Trophoblast cell (in vitro differentiated cells and primary cell): ENCODE measurements at regions not wholly inside any gene's neighbourhood (a gene's known extent, or its start where the extent isn't known, plus 50 kb on each side); places are given as distances from the start of the nearest gene placed in this dataset.
"Not testable (repeated sequence)": the region's sequence is repeated elsewhere in the genome, so short reads cannot be mapped to it uniquely, and the experiment has no call there.

ENCODE experiments used
- DNase-seq, 2 donors: peaks; one replicate each; pipeline ENCODE4 v3.0.0-alpha.2; 2016
- H2AFZ ChIP-seq: 2 replicates; pipeline ENCODE4 v1.6.1; 2013; ENCODE audit warnings: low read length, moderate library complexity, mild to moderate bottlenecking; ENCODE audit not compliant: insufficient read depth, poor library complexity
- H2AK5ac ChIP-seq: 2 replicates; pipeline ENCODE4 v1.6.1; 2013; ENCODE audit warnings: mild to moderate bottlenecking, low read length
- H2BK120ac ChIP-seq: 2 replicates; pipeline ENCODE4 v1.6.1; 2013; ENCODE audit warnings: low read length, mild to moderate bottlenecking, moderate library complexity; ENCODE audit not compliant: insufficient read depth, poor library complexity
- H2BK12ac ChIP-seq: 2 replicates; pipeline ENCODE4 v1.6.1; 2013; ENCODE audit warnings: mild to moderate bottlenecking, low read length, moderate library complexity
- H2BK5ac ChIP-seq: 2 replicates; pipeline ENCODE4 v1.6.1; 2013; ENCODE audit warnings: low read length, low read depth, moderate library complexity, mild to moderate bottlenecking; ENCODE audit not compliant: poor library complexity
- H3K14ac ChIP-seq: 2 replicates; pipeline ENCODE4 v1.6.1; 2013; ENCODE audit warnings: mild to moderate bottlenecking, low read length
- H3K18ac ChIP-seq: 2 replicates; pipeline ENCODE4 v1.6.1; 2013; ENCODE audit warnings: mild to moderate bottlenecking, low read length
- H3K23ac ChIP-seq: 2 replicates; pipeline ENCODE4 v1.6.1; 2013; ENCODE audit warnings: low read length
- H3K27ac ChIP-seq: 2 replicates; pipeline ENCODE4 v1.5.1; 2013; ENCODE audit warnings: low read depth, mild to moderate bottlenecking, inconsistent platforms, low read length, moderate library complexity
- H3K27me3 ChIP-seq: 2 replicates; pipeline ENCODE4 v1.6.1; 2013; ENCODE audit warnings: inconsistent platforms, mild to moderate bottlenecking, low read length, moderate library complexity; ENCODE audit not compliant: insufficient read depth
- H3K36me3 ChIP-seq, 2 experiments: 1 replicate in 1 of 2; 2 replicates in 1 of 2; pipeline ENCODE4 v1.6.1; 2013; ENCODE audit warnings: low read length in 2 of 2, mild to moderate bottlenecking in 2 of 2, moderate library complexity in 1 of 2; ENCODE audit not compliant: insufficient read depth in 2 of 2, control insufficient read depth in 1 of 2
- H3K4ac ChIP-seq: 2 replicates; pipeline ENCODE4 v1.6.1; 2013; ENCODE audit warnings: low read depth, mild to moderate bottlenecking, low read length, moderate library complexity
- H3K4me1 ChIP-seq, 2 experiments: 1 replicate in 1 of 2; 2 replicates in 1 of 2; pipeline ENCODE4 v1.6.1; 2013; ENCODE audit warnings: low read length in 2 of 2, mild to moderate bottlenecking in 2 of 2, moderate library complexity in 1 of 2; ENCODE audit not compliant: insufficient read depth in 2 of 2, control insufficient read depth in 1 of 2
- H3K4me2 ChIP-seq: 2 replicates; pipeline ENCODE4 v1.6.1; 2013; ENCODE audit warnings: inconsistent platforms, mild to moderate bottlenecking, low read length, moderate library complexity
- H3K4me3 ChIP-seq: 2 replicates; pipeline ENCODE4 v1.5.1; 2013; ENCODE audit warnings: mild to moderate bottlenecking, low read depth, low read length, inconsistent platforms
- H3K79me1 ChIP-seq: one replicate; pipeline ENCODE4 v1.6.1; 2013; ENCODE audit warnings: low read length
- H3K79me2 ChIP-seq: 2 replicates; pipeline ENCODE4 v1.6.1; 2013; ENCODE audit warnings: low read length, mild to moderate bottlenecking; ENCODE audit not compliant: control insufficient read depth, insufficient read depth, poor library complexity
- H3K9ac ChIP-seq: 2 replicates; pipeline ENCODE4 v1.6.1; 2013; ENCODE audit warnings: mild to moderate bottlenecking, low read length
- H3K9me3 ChIP-seq: 2 replicates; pipeline ENCODE4 v1.6.1; 2013; ENCODE audit warnings: low read depth, mild to moderate bottlenecking, control low read depth, inconsistent platforms, low read length; ENCODE audit not compliant: insufficient read depth
- H4K12ac ChIP-seq: 2 replicates; pipeline ENCODE4 v1.6.1; 2013; ENCODE audit warnings: low read depth, mild to moderate bottlenecking, low read length, moderate library complexity
- H4K8ac ChIP-seq: 2 replicates; pipeline ENCODE4 v1.6.1; 2013; ENCODE audit warnings: low read depth, mild to moderate bottlenecking, low read length, moderate library complexity
- H4K91ac ChIP-seq: one replicate; pipeline ENCODE4 v1.6.1; 2013; ENCODE audit warnings: low read depth, mild to moderate bottlenecking, low read length, moderate library complexity
- WGBS: extraction: QIAGEN DNeasy Blood & Tissue Kit; methylation state at CpG from one replicate; pipeline ENCODE4 v1.1.7; 2013; ENCODE audit warnings: missing lambda C conversion rate; ENCODE audit not compliant: insufficient read length, insufficient coverage; ENCODE audit errors: extremely low coverage; 5-methylcytosine and 5-hydroxymethylcytosine counted together

DNA sequence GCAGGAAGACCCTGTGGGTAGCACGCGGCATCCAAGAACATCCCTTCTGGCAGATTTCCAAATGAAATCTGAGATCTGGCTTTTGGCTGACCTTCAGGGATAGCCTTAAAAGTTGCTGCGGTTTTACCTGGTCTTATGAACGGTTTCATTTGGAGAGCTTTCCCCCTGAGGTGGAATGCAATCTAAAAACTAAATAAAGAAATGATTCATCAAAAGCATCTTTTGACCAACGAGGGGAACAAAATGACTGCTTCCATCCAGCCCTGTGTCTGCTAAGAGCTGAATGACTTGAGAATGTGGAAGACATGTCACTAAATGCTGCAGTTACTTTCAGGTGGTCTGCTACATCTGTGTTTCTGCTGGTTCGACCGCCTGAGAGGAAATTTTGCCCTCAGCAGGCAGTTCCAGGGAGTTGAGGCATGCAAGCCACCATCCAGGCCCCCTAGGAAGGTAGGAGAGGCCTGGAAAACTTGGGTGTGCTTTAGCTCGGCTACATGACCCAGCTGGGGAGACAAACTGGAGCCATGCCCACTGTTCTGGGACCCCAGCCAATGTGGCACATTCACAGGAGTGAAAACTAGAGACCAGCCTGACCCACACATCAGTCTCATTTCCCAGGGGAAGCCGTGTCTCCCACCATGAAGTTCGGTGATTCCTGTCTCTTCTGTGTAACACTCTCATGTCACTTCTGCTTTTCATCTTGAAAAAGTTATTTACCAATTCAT lies 175.1 kb upstream of the KL start:
- no peak overlapping the region for H3K9ac ChIP-seq
- H3K27ac ChIP-seq = no peak overlapping the region
- H3K79me1 ChIP-seq = no peaks in the 10 kb centered on the region
- no peaks in the 10 kb centered on the region for H3K27me3 ChIP-seq
- no peak overlapping the region for H3K4me3 ChIP-seq
- H2BK120ac ChIP-seq = no peak overlapping the region
- DNase-seq = no peak
- H3K9me3 ChIP-seq = no peaks in the 10 kb centered on the region
- H3K18ac ChIP-seq = no peak overlapping the region
- no peaks in the 10 kb centered on the region for H3K36me3 ChIP-seq
- no peak overlapping the region for H3K4ac ChIP-seq
- no CpG with 5 or more reads among the region's 10 CpGs for WGBS
- peaks cover 3 to 5% of the 10 kb centered on the region in 2 experiments for H3K4me1 ChIP-seq
- no peak overlapping the region for H2BK5ac ChIP-seq
- H4K91ac ChIP-seq = no peak overlapping the region
- no peak overlapping the region for H2AFZ ChIP-seq
- H2BK12ac ChIP-seq = no peak overlapping the region
- H4K12ac ChIP-seq = no peak overlapping the region
- no peaks in the 10 kb centered on the region for H3K79me2 ChIP-seq
- no peak overlapping the region for H3K23ac ChIP-seq
- no peak overlapping the region for H4K8ac ChIP-seq
- H3K4me2 ChIP-seq = no peak overlapping the region
- H2AK5ac ChIP-seq = no peak overlapping the region
- H3K14ac ChIP-seq = no peak overlapping the region

DNA sequence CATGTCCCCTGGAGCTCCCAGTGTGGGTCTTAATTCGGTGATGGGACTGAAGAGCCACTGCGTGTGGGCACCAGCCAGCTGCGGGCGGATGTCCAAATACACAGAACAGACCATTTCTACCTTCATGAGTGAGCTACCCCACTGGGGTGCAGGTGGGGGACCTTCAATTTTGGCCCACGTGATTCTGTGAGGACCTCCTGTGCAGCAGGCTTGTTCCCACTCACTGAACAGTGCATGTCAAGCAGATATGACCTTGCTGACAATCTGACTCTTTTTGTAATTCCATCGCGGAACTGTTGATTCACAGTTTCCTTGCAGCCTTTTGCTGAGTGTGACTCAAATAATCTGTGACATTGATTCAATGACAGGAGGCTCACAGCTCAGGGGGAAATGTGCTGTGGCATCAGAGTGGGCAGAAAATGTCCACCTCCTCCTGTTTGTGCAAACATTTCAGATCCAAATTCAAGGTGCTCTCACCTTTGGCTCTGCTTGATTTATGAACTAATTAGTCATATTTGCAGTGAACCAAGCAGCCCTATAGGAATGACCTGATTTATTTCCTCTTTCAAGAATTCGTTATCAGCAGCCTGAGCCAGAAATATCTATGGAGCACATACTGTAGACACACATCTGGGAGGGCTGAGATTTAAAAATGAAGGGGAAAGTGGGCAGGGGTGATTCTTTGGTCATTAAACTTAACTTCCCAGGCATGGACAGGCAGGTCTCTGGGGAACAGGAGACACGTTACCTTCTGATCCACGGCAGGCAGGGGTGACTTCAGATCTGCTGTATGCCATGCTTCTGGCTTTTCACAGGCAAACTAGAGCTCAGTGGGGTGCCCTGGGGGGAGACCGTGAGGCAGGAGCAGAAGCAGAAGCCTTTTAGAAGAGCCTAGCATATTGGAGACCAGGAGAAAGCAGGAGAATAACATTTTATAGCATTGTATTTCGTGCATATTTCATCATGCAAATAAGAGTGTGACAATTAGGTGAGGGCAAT lies 170.0 kb upstream of the KL start:
- Histone ChIP-seq H3K79me1 (no peaks in the 10 kb centered on the region), H2AFZ (no peak overlapping the region), H3K27ac (no peak overlapping the region), H3K4me2 (no peak overlapping the region), H3K9me3 (peaks cover 4% of the 10 kb centered on the region), H2BK12ac (no peak overlapping the region), H3K27me3 (no peaks in the 10 kb centered on the region), H3K4ac (no peak overlapping the region), H2AK5ac (no peak overlapping the region), H3K79me2 (no peaks in the 10 kb centered on the region), H3K36me3 (no peaks in the 10 kb centered on the region), H2BK5ac (no peak overlapping the region), H2BK120ac (no peak overlapping the region), H3K4me1 (no peaks in the 10 kb centered on the region), H3K14ac (no peak overlapping the region), H3K18ac (no peak overlapping the region), H4K12ac (no peak overlapping the region), H3K9ac (no peak overlapping the region), H3K4me3 (no peak overlapping the region), H4K91ac (no peak overlapping the region), H4K8ac (no peak overlapping the region), H3K23ac (no peak overlapping the region)
- WGBS = no CpG with 5 or more reads among the region's 12 CpGs
- no peak for DNase-seq

DNA sequence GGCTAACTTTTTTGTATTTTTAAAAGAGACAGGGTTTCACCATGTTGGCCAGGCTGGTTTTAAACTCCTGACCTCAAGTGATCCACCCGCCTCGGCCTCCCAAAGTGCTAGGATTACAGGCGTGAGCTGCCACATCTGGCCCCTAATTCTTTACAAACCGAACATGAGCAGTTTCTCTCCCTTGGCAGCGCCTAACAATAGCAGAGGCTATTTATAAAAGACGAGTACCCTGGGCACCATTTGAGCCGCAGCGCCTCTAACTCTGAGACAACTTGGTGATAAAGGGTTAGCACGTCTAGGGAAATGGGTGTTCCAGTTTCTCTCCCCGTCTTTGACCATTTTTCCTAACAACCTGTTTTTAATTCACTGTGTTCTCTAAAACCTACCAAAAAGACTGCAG lies 168.2 kb upstream of the KL start:
- not testable (repeated sequence) for H4K12ac ChIP-seq, H3K23ac ChIP-seq, H4K91ac ChIP-seq, H2BK12ac ChIP-seq, H3K9me3 ChIP-seq, H4K8ac ChIP-seq, H2BK120ac ChIP-seq, H3K79me1 ChIP-seq, H2AFZ ChIP-seq, H3K27ac ChIP-seq, H3K27me3 ChIP-seq, H3K4me3 ChIP-seq, H3K14ac ChIP-seq, H3K79me2 ChIP-seq, H3K36me3 ChIP-seq, H3K9ac ChIP-seq, H2AK5ac ChIP-seq, H2BK5ac ChIP-seq, H3K4me1 ChIP-seq, H3K4me2 ChIP-seq, H3K18ac ChIP-seq, DNase-seq, H3K4ac ChIP-seq
- WGBS = no CpG with 5 or more reads among the region's 10 CpGs

DNA sequence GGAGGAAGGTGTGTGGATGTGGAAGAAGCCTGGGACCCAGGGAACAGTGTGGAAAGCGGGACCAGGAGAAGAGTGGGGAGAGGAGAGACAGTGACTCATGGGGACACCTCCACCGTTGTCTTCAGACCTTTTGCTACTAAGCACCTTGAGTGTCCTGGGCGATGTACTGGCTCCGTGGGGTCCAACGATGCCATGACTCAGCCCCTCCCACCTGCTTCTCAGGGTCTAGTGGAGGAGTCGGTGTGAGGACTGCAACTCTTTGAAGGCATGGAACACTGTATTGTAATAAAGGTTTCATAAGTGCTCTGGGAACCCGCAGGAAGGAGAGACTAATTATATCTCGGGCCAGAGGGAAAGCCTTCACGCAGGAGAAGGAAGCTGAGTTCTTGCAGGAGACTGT lies 166.9 kb upstream of the KL start:
- no CpG with 5 or more reads among the region's 9 CpGs for WGBS

More for the DNA sequence above, 166.9 kb upstream of the KL start:
- Histone ChIP-seq H3K36me3 (no peaks in the 10 kb centered on the region), H4K8ac (no peak overlapping the region), H3K18ac (no peak overlapping the region), H2BK120ac (no peak overlapping the region), H3K79me2 (no peaks in the 10 kb centered on the region), H3K14ac (no peak overlapping the region), H2AK5ac (no peak overlapping the region), H2BK5ac (no peak overlapping the region), H3K4me3 (no peak overlapping the region), H3K23ac (peak overlapping the region; percentile 47), H3K4me2 (no peak overlapping the region), H2AFZ (no peak overlapping the region), H3K4me1 (no peaks in the 10 kb centered on the region), H2BK12ac (no peak overlapping the region), H3K9ac (no peak overlapping the region), H3K27ac (no peak overlapping the region), H3K4ac (no peak overlapping the region), H4K12ac (no peak overlapping the region), H3K9me3 (peaks cover 4% of the 10 kb centered on the region), H4K91ac (no peak overlapping the region), H3K27me3 (no peaks in the 10 kb centered on the region), H3K79me1 (no peaks in the 10 kb centered on the region)
- DNase-seq = no peak
